H9 (cell line): ENCODE measurements at regions not wholly inside any gene's neighbourhood (a gene's known extent, or its start where the extent isn't known, plus 50 kb on each side); places are given as distances from the start of the nearest gene placed in this dataset.

Source experiments
- DNase-seq: peaks from one replicate; pipeline ENCODE4 v3.0.0-alpha.2; 2017
- H2AFZ ChIP-seq: one replicate; pipeline ENCODE4 v1.6.1; 2013; ENCODE audit warnings: mild to moderate bottlenecking, low read length, control low read depth, moderate library complexity
- H2AK5ac ChIP-seq: 2 replicates; pipeline ENCODE4 v1.6.1; 2013; ENCODE audit warnings: low read length, control low read depth, mixed read lengths; ENCODE audit not compliant: insufficient read length
- H2BK120ac ChIP-seq: one replicate; pipeline ENCODE4 v1.6.1; 2013; ENCODE audit warnings: low read depth, mild to moderate bottlenecking, low read length, control low read depth, inconsistent platforms; ENCODE audit not compliant: poor library complexity, severe bottlenecking
- H2BK12ac ChIP-seq: 2 replicates; pipeline ENCODE4 v1.6.1; 2013; ENCODE audit warnings: low read length, control low read depth, mixed read lengths, low read depth; ENCODE audit not compliant: insufficient read length
- H2BK15ac ChIP-seq: 2 replicates; pipeline ENCODE4 v1.6.1; 2013; ENCODE audit warnings: low read depth, low read length, control low read depth
- H2BK20ac ChIP-seq: one replicate; pipeline ENCODE4 v1.6.1; 2013; ENCODE audit warnings: low read depth, mild to moderate bottlenecking, low read length, control low read depth, inconsistent platforms; ENCODE audit not compliant: poor library complexity, severe bottlenecking
- H2BK5ac ChIP-seq: 2 replicates; pipeline ENCODE4 v1.6.1; 2013; ENCODE audit warnings: low read length, control low read depth, mixed read lengths; ENCODE audit not compliant: insufficient read length
- H3K14ac ChIP-seq: 2 replicates; pipeline ENCODE4 v1.6.1; 2013; ENCODE audit warnings: low read length, control low read depth; ENCODE audit not compliant: insufficient read depth
- H3K18ac ChIP-seq: 2 replicates; pipeline ENCODE4 v1.6.1; 2013; ENCODE audit warnings: low read depth, mild to moderate bottlenecking, mixed read lengths, low read length, control low read depth; ENCODE audit not compliant: insufficient read length
- H3K23ac ChIP-seq: 2 replicates; pipeline ENCODE4 v1.6.1; 2013; ENCODE audit warnings: low read length, control low read depth, mixed read lengths, low read depth; ENCODE audit not compliant: insufficient read length
- H3K23me2 ChIP-seq: 2 replicates; pipeline ENCODE4 v1.6.1; 2013; ENCODE audit warnings: low read depth, mild to moderate bottlenecking, mixed read lengths, low read length, control low read depth; ENCODE audit not compliant: insufficient read length, poor library complexity, severe bottlenecking
- H3K27ac ChIP-seq: 2 replicates; pipeline ENCODE4 v1.5.1; 2013; ENCODE audit warnings: low read length, control low read depth, mixed read lengths, low read depth; ENCODE audit not compliant: insufficient read length
- H3K27me3 ChIP-seq: 2 replicates; pipeline ENCODE4 v1.6.1; 2013; ENCODE audit warnings: low read length, control low read depth, inconsistent platforms; ENCODE audit not compliant: insufficient read depth
- H3K4ac ChIP-seq: 2 replicates; pipeline ENCODE4 v1.6.1; 2013; ENCODE audit warnings: low read depth, mild to moderate bottlenecking, control low read depth, inconsistent platforms, low read length, moderate library complexity
- H3K4me1 ChIP-seq: 2 replicates; pipeline ENCODE4 v1.6.1; 2013; ENCODE audit warnings: low read length, control low read depth, inconsistent platforms; ENCODE audit not compliant: insufficient read depth
- H3K4me2 ChIP-seq: 2 replicates; pipeline ENCODE4 v1.6.1; 2013; ENCODE audit warnings: low read length, control low read depth, mixed read lengths; ENCODE audit not compliant: insufficient read length, insufficient read depth
- H3K56ac ChIP-seq: 2 replicates; pipeline ENCODE4 v1.6.1; 2013; ENCODE audit warnings: low read depth, mild to moderate bottlenecking, mixed read lengths, low read length, control low read depth; ENCODE audit not compliant: insufficient read length
- H3K79me1 ChIP-seq: 2 replicates; pipeline ENCODE4 v1.6.1; 2013; ENCODE audit warnings: low read depth, mild to moderate bottlenecking, moderate library complexity, low read length, control low read depth, inconsistent platforms; ENCODE audit not compliant: insufficient read depth, poor library complexity, severe bottlenecking
- H3K79me2 ChIP-seq: 2 replicates; pipeline ENCODE4 v1.6.1; 2013; ENCODE audit warnings: low read length, control low read depth, inconsistent platforms; ENCODE audit not compliant: insufficient read depth
- H3K9ac ChIP-seq: 2 replicates; pipeline ENCODE4 v1.6.1; 2013; ENCODE audit warnings: low read length, control low read depth, mixed read lengths; ENCODE audit not compliant: insufficient read length; ENCODE audit errors: extremely low read depth
- H3K9me3 ChIP-seq: one replicate; pipeline ENCODE4 v1.6.1; 2013; ENCODE audit warnings: low read depth, low read length, inconsistent platforms; ENCODE audit not compliant: control insufficient read depth
- H3T11ph ChIP-seq: one replicate; pipeline ENCODE4 v1.6.1; 2013; ENCODE audit warnings: mild to moderate bottlenecking, low read length, control low read depth, inconsistent platforms
- H4K20me1 ChIP-seq: one replicate; pipeline ENCODE4 v1.6.1; 2013; ENCODE audit not compliant: control insufficient read depth, insufficient read length, insufficient read depth
- H4K5ac ChIP-seq: 2 replicates; pipeline ENCODE4 v1.6.1; 2013; ENCODE audit warnings: low read depth, mild to moderate bottlenecking, mixed read lengths, low read length, control low read depth; ENCODE audit not compliant: insufficient read length
- H4K8ac ChIP-seq: replicated peaks from 2 replicates; pipeline ENCODE4 v1.6.1; 2013; ENCODE audit warnings: low read length, control low read depth, mixed read lengths, low read depth; ENCODE audit not compliant: insufficient read length
- H4K91ac ChIP-seq: 2 replicates; pipeline ENCODE4 v1.6.1; 2013; ENCODE audit warnings: low read depth, mild to moderate bottlenecking, moderate library complexity, mixed read lengths, low read length, control low read depth; ENCODE audit not compliant: insufficient read length
- H3K27ac Mint-ChIP-seq, 3 experiments: 2 replicates in 2 of 3; 3 replicates in 1 of 3; pipeline ENCODE4 v1.8.0; 2020 to 2021; ENCODE audit warnings: mixed read lengths in 3 of 3, mild to moderate bottlenecking in 1 of 3, moderate library complexity in 1 of 3
- H3K27me3 Mint-ChIP-seq: 2 replicates; pipeline ENCODE4 v1.8.0; 2021; ENCODE audit warnings: low read depth, mild to moderate bottlenecking, moderate library complexity, mixed read lengths
- H3K36me3 Mint-ChIP-seq, 3 experiments: 2 replicates in 2 of 3; 3 replicates in 1 of 3; pipeline ENCODE4 v1.8.0; 2020 to 2021; ENCODE audit warnings: low read depth in 3 of 3, mixed read lengths in 3 of 3; ENCODE audit not compliant: insufficient read depth in 1 of 3
- H3K4me1 Mint-ChIP-seq, 2 experiments: 2 replicates each; pipeline ENCODE4 v1.8.0; 2020; ENCODE audit warnings: mixed read lengths in 2 of 2
- H3K4me3 Mint-ChIP-seq, 2 experiments: 2 replicates in 1 of 2; 3 replicates in 1 of 2; pipeline ENCODE4 v1.8.0; 2020 to 2021; ENCODE audit warnings: mild to moderate bottlenecking in 2 of 2, mixed read lengths in 2 of 2, moderate library complexity in 1 of 2
- H3K9me3 Mint-ChIP-seq, 2 experiments: 2 replicates in 1 of 2; 3 replicates in 1 of 2; pipeline ENCODE4 v1.8.0; 2020; ENCODE audit warnings: mild to moderate bottlenecking in 2 of 2, mixed read lengths in 2 of 2, moderate library complexity in 1 of 2
- WGBS: extraction: QIAGEN DNeasy Blood & Tissue Kit; methylation state at CpG from one replicate; pipeline ENCODE4 v1.1.7; 2013; ENCODE audit warnings: missing lambda C conversion rate, low lambda C conversion rate, mixed read lengths; ENCODE audit not compliant: insufficient read length; ENCODE audit errors: extremely low coverage; 5-methylcytosine and 5-hydroxymethylcytosine counted together
- TF ChIP-seq, protein P1 (sequence below): fragments of 200-600 bp; sonication (generic); conservative IDR thresholded peaks from 3 replicates; pipeline ENCODE4 v1.8.0; 2021; ENCODE audit warnings: antibody characterized with exemption, mild to moderate bottlenecking

DNA sequence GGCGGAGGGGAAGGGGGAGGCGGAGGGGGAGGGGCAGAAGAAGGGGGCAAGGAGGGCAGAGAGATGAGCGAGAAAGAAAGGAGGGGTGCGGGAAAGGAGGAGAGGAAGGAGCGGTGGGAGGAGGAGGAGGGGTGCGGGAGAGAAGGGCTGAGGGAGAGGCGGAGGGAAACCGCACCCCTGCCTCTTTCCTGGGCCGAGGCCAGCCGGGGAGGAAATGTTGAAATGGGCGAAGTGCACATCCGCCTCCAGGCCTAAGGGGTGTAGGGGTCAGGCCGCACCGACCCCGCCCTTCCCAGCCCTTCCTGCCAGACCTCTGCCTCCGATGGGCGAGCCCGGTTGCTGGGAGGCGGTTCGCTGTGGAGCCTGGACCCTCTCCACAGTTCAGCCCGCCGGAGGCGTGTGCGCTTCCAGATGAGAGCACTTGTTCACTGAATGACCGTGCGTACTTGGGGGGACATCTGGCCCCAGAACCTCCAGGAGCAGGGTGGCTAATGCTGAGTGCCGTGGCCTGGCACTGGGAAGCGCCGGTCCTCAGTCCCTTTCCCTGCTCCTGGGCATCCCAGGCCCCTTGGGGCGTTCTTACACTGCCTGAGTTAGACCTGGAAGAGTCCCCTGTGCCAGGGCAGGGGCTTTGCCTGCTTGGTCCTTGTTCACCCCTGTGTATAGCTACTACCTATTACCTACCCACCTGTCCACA is 110.3 kb upstream of the KLF13 start:
- H3K27me3 Mint-ChIP-seq: peaks cover 3% of the 10 kb centered on the region
- H4K5ac ChIP-seq: no peak overlapping the region
- peak; percentile 83 for DNase-seq
- no peaks in the 10 kb centered on the region for H3K27me3 ChIP-seq
- H3K27ac Mint-ChIP-seq: no peak overlapping the region
- no peak overlapping the region for H2BK120ac ChIP-seq
- WGBS: no CpG with 5 or more reads among the region's 30 CpGs
- H2BK5ac ChIP-seq: no peak overlapping the region
- no peak overlapping the region for H4K91ac ChIP-seq
- H3K56ac ChIP-seq: no peak overlapping the region
- H2AFZ ChIP-seq: no peak overlapping the region
- no peak overlapping the region for H2BK20ac ChIP-seq
- H3K36me3 Mint-ChIP-seq: peaks cover 0 to 2% (median 1%) of the 10 kb centered on the region in 3 experiments; a peak in 3 of 7 replicates
- no peaks in the 10 kb centered on the region for H3K4me1 ChIP-seq
- H2AK5ac ChIP-seq: no peak overlapping the region
- TF ChIP-seq, protein P1, sequence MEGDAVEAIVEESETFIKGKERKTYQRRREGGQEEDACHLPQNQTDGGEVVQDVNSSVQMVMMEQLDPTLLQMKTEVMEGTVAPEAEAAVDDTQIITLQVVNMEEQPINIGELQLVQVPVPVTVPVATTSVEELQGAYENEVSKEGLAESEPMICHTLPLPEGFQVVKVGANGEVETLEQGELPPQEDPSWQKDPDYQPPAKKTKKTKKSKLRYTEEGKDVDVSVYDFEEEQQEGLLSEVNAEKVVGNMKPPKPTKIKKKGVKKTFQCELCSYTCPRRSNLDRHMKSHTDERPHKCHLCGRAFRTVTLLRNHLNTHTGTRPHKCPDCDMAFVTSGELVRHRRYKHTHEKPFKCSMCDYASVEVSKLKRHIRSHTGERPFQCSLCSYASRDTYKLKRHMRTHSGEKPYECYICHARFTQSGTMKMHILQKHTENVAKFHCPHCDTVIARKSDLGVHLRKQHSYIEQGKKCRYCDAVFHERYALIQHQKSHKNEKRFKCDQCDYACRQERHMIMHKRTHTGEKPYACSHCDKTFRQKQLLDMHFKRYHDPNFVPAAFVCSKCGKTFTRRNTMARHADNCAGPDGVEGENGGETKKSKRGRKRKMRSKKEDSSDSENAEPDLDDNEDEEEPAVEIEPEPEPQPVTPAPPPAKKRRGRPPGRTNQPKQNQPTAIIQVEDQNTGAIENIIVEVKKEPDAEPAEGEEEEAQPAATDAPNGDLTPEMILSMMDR: no peak
- no peaks in the 10 kb centered on the region for H3K79me2 ChIP-seq
- H3K4me1 Mint-ChIP-seq: peaks cover 11 to 14% of the 10 kb centered on the region in 2 experiments
- no peak overlapping the region for H3K4ac ChIP-seq
- H3K23ac ChIP-seq: no peak overlapping the region
- peaks cover 0 to under 1% of the 10 kb centered on the region in 2 experiments; a peak in 2 of 5 replicates for H3K9me3 Mint-ChIP-seq
- no peaks in the 10 kb centered on the region for H4K20me1 ChIP-seq
- peak overlapping the region; percentile 57 for H3K4me2 ChIP-seq
- no peak overlapping the region for H4K8ac ChIP-seq
- no peak overlapping the region for H3T11ph ChIP-seq
- no peak overlapping the region for H2BK15ac ChIP-seq
- H3K79me1 ChIP-seq: no peaks in the 10 kb centered on the region
- no peak overlapping the region for H3K27ac ChIP-seq
- H3K9ac ChIP-seq: no peak overlapping the region
- H3K14ac ChIP-seq: peak overlapping the region; percentile 65; the same call in 1 of the 2 replicates
- peaks cover under 1% of the 10 kb centered on the region for H3K9me3 ChIP-seq
- H3K4me3 Mint-ChIP-seq: peak overlapping the region; percentile 75 to 85
- no peak overlapping the region for H2BK12ac ChIP-seq
- H3K18ac ChIP-seq: no peak overlapping the region
- H3K23me2 ChIP-seq: peaks cover 5% of the 10 kb centered on the region
